Endothelial cell of umbilical vein (primary cell): ENCODE measurements at regions not wholly inside any gene's neighbourhood (a gene's known extent, or its start where the extent isn't known, plus 50 kb on each side); places are given as distances from the start of the nearest gene placed in this dataset.

Source experiments
- BruUV-seq: library from RNA; stranded (reverse); fragments of 400-500 nt; replicated peaks from 2 replicates; lab custom pipeline; 2021; lab: Mats Ljungman, UMichigan
- CTCF ChIA-PET: fragments of 300-600, 350-600 bp; sonication (Branson Sonifier 250); formaldehyde crosslinking; loops from one replicate; lab custom pipeline; 2021; ENCODE audit warnings: antibody characterized with exemption, inconsistent platforms; lab: Charles Lee
- POLR2A ChIA-PET: fragments of 300-600, 350-600 bp; sonication (Branson Sonifier 250); formaldehyde crosslinking; loops from one replicate; lab custom pipeline; 2021; ENCODE audit warnings: antibody characterized with exemption, inconsistent platforms; lab: Charles Lee
- DNase-seq: peaks from one replicate; pipeline ENCODE4 v3.0.0-alpha.2; 2011; ENCODE audit warnings: low read depth, low spot score
- FAIRE-seq: peaks from 2 replicates; lab custom pipeline; 2011; peaks lifted over from hg19 to GRCh38; lab: Jason Lieb, UNC
- H2AFZ ChIP-seq: 2 replicates; pipeline ENCODE4 v1.6.0; 2012; ENCODE audit warnings: low read depth, low read length, control low read depth, inconsistent platforms
- H3K27ac ChIP-seq: 2 replicates; pipeline ENCODE4 v1.5.1; 2011; ENCODE audit warnings: low read depth, mild to moderate bottlenecking, control low read depth, low read length, moderate library complexity; ENCODE audit not compliant: insufficient read depth
- H3K27me3 ChIP-seq, 2 experiments: 2 replicates each; pipeline versions ENCODE4 v1.6.0 to v1.6.1; 2011; ENCODE audit warnings: low read length in 2 of 2, mixed read lengths in 1 of 2; ENCODE audit not compliant: control insufficient read depth in 2 of 2, insufficient read depth in 2 of 2
- H3K36me3 ChIP-seq, 2 experiments: 2 replicates in 1 of 2; 3 replicates in 1 of 2; pipeline ENCODE4 v1.5.1; 2011; ENCODE audit warnings: low read length in 2 of 2, mild to moderate bottlenecking in 1 of 2, moderate library complexity in 1 of 2; ENCODE audit not compliant: control insufficient read depth in 2 of 2, insufficient read depth in 2 of 2; ENCODE audit errors: extremely low read depth in 1 of 2
- H3K4me1 ChIP-seq: 3 replicates; pipeline ENCODE4 v1.5.1; 2011; ENCODE audit warnings: mild to moderate bottlenecking, low read length; ENCODE audit not compliant: control insufficient read depth, insufficient read depth; ENCODE audit errors: extremely low read depth
- H3K4me2 ChIP-seq: 2 replicates; pipeline ENCODE4 v1.6.1; 2011; ENCODE audit warnings: low read length, control low read depth, mixed read lengths; ENCODE audit not compliant: insufficient read depth
- H3K4me3 ChIP-seq, 3 experiments: fragments of 200-600 bp in 1 of 3; sonication (generic), shearing (Covaris generic) in 1 of 3; replicated peaks in 1 of 3; 2 replicates each; pipeline ENCODE4 v1.5.1; 2011 to 2016; ENCODE audit warnings: control low read depth in 3 of 3, low read length in 3 of 3, mild to moderate bottlenecking in 2 of 3, inconsistent platforms in 1 of 3, low read depth in 1 of 3, moderate library complexity in 1 of 3; ENCODE audit not compliant: insufficient read depth in 1 of 3
- H3K79me2 ChIP-seq: 2 replicates; pipeline ENCODE4 v1.6.0; 2012; ENCODE audit warnings: low read length, inconsistent platforms; ENCODE audit not compliant: control insufficient read depth, insufficient read depth
- H3K9ac ChIP-seq: replicated peaks from 2 replicates; pipeline ENCODE3; 2011; ENCODE audit warnings: low read length, control low read depth; ENCODE audit not compliant: insufficient read depth; ENCODE audit errors: extremely low read depth
- H3K9me1 ChIP-seq: replicated peaks from 3 replicates; pipeline ENCODE4 v1.6.0; 2011; ENCODE audit warnings: mild to moderate bottlenecking, low read length; ENCODE audit not compliant: control insufficient read depth, insufficient read depth; ENCODE audit errors: extremely low read depth
- H3K9me3 ChIP-seq: replicated peaks from 2 replicates; pipeline ENCODE4 v1.5.1; 2012; ENCODE audit warnings: low read length, inconsistent platforms; ENCODE audit not compliant: control insufficient read depth, insufficient read depth
- H4K20me1 ChIP-seq: replicated peaks from 2 replicates; pipeline ENCODE3; 2011; ENCODE audit warnings: mild to moderate bottlenecking, low read length; ENCODE audit not compliant: control insufficient read depth, insufficient read depth; ENCODE audit errors: extremely low read depth
- CTCF ChIP-seq, 2 donors: IDR thresholded peaks; 1 replicate in 1 of 2; 2 replicates in 1 of 2; pipeline ENCODE4 v1.5.1; 2011; ENCODE audit warnings: low read length in 2 of 2, mild to moderate bottlenecking in 2 of 2, moderate library complexity in 2 of 2, control low read depth in 1 of 2, inconsistent platforms in 1 of 2, low read depth in 1 of 2; ENCODE audit not compliant: insufficient read depth in 1 of 2; ENCODE audit errors: extremely low read depth in 1 of 2
- EZH2 ChIP-seq: IDR thresholded peaks from 2 replicates; pipeline ENCODE4 v1.6.1; 2012; ENCODE audit warnings: borderline replicate concordance, low read depth, mild to moderate bottlenecking, moderate library complexity, low read length, inconsistent platforms; ENCODE audit not compliant: severe bottlenecking
- FOS ChIP-seq: IDR thresholded peaks from 2 replicates; pipeline ENCODE4 v1.6.1; 2011; ENCODE audit warnings: mild to moderate bottlenecking, low read length, moderate library complexity, borderline replicate concordance; ENCODE audit not compliant: insufficient read depth
- GATA2 ChIP-seq: IDR thresholded peaks from 2 replicates; pipeline ENCODE4 v1.7.0; 2011; ENCODE audit warnings: low read depth, mild to moderate bottlenecking, moderate library complexity, mixed read lengths, low read length; ENCODE audit not compliant: insufficient read length, insufficient read depth
- JUN ChIP-seq: IDR thresholded peaks from 2 replicates; pipeline ENCODE4 v1.6.1; 2011; ENCODE audit warnings: borderline replicate concordance, low read depth; ENCODE audit not compliant: insufficient read length, insufficient read depth
- MAX ChIP-seq: IDR thresholded peaks from 2 replicates; pipeline ENCODE4 v1.6.1; 2011; ENCODE audit not compliant: insufficient read depth, insufficient read length
- MYC ChIP-seq: IDR thresholded peaks from one replicate; pipeline ENCODE4 v1.6.1; 2011; ENCODE audit warnings: mild to moderate bottlenecking, low read depth, low read length
- POLR2A ChIP-seq: IDR thresholded peaks from 2 replicates; pipeline ENCODE4 v1.6.1; 2012; ENCODE audit warnings: low read depth, mild to moderate bottlenecking, control low read depth, low read length
- POLR2AphosphoS5 ChIP-seq: IDR thresholded peaks from 2 replicates; pipeline ENCODE4 v1.6.1; 2012; ENCODE audit warnings: low read depth, mild to moderate bottlenecking, control low read depth, low read length, moderate library complexity; ENCODE audit not compliant: insufficient read depth
- dilution Hi-C: fragments of 300-500 bp; cut with MboI; formaldehyde crosslinking; loops from one replicate; pipeline ENCODE4 v1.15.0; 2019; ENCODE audit warnings: low sequenced_read_pairs; ENCODE audit not compliant: extremely low pct_ligation_motif_present
- intact Hi-C: fragments of 100-400 bp; cut with micrococcal nuclease; formaldehyde crosslinking; loops from one replicate; pipeline ENCODE4 v1.10.0; 2022

DNA sequence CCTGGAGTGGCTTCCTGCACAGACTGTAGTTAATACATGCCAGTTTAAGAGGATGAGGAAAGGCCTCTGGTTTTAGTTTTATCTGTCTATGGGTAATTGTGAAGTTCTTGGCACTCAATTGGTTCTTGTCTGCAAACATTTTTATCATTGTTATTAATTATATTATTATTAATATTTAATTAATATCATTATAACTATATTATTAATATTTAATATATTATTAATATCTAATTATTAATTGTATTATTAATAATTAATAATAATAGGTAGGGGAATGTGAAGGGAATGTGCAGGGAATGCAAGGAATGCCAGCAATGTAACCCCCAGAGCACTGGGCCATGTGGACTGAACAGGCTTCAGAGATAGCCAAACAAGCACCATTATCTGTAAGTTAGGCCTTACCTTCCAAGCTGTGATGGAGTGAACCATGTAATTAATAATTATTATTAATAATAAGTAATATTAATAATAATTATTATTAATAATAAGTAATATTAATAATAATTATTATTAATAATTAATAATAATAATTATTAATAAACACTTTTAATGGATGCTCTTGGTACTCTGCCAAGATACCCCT lies 79.8 kb upstream of the NMNAT3 start:
- ChIA-PET POLR2A (no interaction called here), CTCF (no interaction called here)
- DNase-seq (no peak), FAIRE-seq (no peak)
- no peak overlapping the region for H3K4me2 ChIP-seq
- no peaks in the 10 kb centered on the region for H3K79me2 ChIP-seq
- H2AFZ ChIP-seq, result no peak overlapping the region
- no peaks in the 10 kb centered on the region for H3K36me3 ChIP-seq
- dilution Hi-C loops (no loop called here), intact Hi-C loops (no loop called here)
- no peak overlapping the region for H3K27ac ChIP-seq
- TF ChIP-seq GATA2 (no peak), CTCF (IDR thresholded peaks at IDR 0.05; ENCODE audit: extremely low read depth in 1 of 2, insufficient read depth in 1 of 2, low read depth in 1 of 2, low read length in 2 of 2) (no peak), MAX (no peak), EZH2 (no peak), MYC (no peak), POLR2A (no peak), FOS (no peak), JUN (no peak), POLR2AphosphoS5 (no peak)
- no peaks in the 10 kb centered on the region for H4K20me1 ChIP-seq
- H3K4me1 ChIP-seq, result no peaks in the 10 kb centered on the region
- no peak overlapping the region for H3K4me3 ChIP-seq
- H3K9me3 ChIP-seq, result no peaks in the 10 kb centered on the region
- H3K27me3 ChIP-seq, result no peaks in the 10 kb centered on the region
- no TSS peak for BruUV-seq
- H3K9me1 ChIP-seq, result no peaks in the 10 kb centered on the region
- H3K9ac ChIP-seq, result no peak overlapping the region
